GM12873 (cell line): ENCODE measurements at regions not wholly inside any gene's neighbourhood (a gene's known extent, or its start where the extent isn't known, plus 50 kb on each side); places are given as distances from the start of the nearest gene placed in this dataset.

Source experiments
- TF ChIP-seq, protein P1 (sequence below): IDR thresholded peaks from 2 replicates; pipeline ENCODE4 v1.5.1; 2012; ENCODE audit warnings: low read depth, mild to moderate bottlenecking, moderate library complexity, low read length, control low read depth; ENCODE audit not compliant: insufficient read depth; ENCODE audit errors: missing control alignments

DNA sequence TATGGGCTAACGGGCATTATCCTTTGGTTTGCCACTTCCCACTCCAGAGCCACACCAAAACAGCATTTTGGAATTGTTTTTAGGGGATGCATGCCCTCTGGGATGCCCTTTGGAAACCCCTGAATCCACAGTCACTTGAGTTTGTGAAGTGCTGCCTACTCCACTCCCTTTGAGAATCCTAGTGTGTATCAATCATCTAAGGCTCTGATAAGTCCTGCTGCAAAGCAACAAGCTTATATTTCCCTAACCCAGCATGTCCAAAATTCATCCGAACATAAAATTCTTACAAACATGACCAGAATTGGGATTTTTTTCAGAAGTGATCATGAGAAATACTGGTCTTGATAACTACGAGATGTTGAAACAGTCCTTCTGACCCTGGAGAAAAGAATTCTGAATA, 387.9 kb downstream of the MN1 start:
- TF ChIP-seq, protein P1, sequence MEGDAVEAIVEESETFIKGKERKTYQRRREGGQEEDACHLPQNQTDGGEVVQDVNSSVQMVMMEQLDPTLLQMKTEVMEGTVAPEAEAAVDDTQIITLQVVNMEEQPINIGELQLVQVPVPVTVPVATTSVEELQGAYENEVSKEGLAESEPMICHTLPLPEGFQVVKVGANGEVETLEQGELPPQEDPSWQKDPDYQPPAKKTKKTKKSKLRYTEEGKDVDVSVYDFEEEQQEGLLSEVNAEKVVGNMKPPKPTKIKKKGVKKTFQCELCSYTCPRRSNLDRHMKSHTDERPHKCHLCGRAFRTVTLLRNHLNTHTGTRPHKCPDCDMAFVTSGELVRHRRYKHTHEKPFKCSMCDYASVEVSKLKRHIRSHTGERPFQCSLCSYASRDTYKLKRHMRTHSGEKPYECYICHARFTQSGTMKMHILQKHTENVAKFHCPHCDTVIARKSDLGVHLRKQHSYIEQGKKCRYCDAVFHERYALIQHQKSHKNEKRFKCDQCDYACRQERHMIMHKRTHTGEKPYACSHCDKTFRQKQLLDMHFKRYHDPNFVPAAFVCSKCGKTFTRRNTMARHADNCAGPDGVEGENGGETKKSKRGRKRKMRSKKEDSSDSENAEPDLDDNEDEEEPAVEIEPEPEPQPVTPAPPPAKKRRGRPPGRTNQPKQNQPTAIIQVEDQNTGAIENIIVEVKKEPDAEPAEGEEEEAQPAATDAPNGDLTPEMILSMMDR: no peak

DNA sequence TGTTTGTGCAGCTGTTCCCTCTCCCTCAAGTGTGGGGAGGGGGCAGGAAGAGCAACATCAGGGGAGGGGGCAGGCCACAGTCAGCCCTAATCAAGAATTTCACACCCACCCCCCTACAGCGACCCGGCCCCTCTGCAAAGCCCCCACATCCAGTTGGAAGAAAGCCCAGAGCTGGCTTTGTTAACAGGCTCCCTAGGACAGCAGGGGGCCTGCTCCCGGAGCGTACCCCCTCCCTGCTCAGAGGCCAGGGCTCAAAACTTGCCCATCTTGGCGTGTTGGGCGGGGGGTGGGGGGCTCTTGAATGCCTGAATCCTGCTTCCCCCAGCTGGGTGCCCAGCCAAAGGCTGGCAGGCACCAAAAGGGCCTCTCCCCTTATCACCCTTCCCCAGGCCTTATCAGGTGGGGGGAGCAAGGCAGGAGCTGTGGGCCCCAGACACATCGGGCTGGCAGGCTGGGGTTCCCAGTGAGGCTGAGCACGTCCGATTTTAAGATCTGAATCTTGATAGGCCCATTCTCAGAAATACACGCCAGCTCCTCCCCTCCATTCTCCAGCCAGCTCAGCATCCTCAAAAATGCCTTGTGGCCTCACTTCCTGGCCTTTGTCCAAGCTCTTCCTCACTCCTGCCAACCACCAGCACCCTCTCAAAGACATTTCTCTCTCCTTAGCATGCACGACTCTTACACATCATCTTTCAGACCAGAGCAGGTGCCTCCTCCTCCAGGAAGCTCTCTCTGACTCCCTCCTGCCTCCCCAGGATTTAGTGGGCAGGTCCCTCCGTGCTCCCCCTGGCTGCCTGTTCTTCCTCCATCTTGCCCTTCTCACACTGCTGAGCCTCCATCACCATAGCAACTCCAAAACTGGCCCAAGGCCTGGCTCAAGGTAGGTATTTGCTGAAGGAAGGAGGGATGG, 384.8 kb downstream of the MN1 start:
- TF ChIP-seq, protein P1: no peak

DNA sequence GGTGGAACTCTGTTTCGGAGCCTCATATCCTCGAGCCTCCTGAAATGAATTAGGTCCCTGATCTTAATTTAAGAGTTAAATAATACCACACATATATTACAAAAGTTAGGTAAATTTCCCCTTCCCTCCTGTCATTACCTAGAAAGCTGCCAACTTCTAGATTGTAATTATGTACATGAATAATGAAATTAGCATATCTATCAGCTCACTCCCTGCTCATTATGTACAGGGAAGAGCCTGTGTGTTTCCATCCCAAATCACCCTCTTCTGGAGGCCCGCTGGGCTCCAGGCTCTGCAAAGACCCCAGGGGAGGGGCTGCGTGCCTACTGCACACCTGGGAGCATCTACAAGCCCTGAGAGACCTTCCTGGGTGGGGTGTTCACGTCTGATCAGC, 384.1 kb downstream of the MN1 start:
- TF ChIP-seq, protein P1: no peak

DNA sequence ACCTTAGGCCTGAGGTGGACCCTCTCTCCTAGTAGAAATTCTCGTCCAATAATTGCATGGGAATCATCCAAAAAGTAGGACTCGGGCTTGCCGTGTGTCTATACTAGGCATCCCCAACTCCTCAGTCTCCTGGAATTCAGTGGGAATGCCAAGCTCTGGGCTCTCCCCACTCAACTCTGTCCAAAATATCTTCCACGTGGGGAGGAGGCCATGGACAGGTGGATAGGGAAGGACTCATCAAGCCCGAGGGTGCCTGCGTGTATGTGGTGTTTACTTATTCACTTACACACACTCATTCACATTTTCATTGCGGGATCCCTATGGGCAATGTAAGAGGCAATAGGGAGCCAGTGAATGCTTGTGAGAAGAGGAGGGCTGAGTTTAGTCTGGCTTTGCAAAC, 383.3 kb downstream of the MN1 start:
- TF ChIP-seq, protein P1: no peak

DNA sequence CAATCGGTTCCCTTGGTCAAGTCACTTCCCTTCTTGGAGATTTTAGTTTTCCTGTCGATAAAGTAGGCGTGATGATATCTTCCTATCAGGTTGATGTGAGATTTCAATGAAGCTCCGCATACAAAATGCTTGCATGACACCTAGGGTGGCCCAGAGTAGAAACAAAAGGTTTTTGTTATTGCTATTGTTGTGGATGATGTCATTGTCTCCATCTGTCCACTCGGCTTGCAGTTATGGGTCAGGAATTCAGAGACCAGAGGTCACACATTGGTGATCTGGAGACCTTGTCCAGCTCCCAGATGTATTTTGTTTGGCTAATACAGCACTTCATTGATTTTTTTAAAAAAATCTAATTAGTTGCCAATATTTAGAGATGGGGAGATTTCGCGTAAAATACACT, 382.1 kb downstream of the MN1 start:
- TF ChIP-seq, protein P1: no peak

DNA sequence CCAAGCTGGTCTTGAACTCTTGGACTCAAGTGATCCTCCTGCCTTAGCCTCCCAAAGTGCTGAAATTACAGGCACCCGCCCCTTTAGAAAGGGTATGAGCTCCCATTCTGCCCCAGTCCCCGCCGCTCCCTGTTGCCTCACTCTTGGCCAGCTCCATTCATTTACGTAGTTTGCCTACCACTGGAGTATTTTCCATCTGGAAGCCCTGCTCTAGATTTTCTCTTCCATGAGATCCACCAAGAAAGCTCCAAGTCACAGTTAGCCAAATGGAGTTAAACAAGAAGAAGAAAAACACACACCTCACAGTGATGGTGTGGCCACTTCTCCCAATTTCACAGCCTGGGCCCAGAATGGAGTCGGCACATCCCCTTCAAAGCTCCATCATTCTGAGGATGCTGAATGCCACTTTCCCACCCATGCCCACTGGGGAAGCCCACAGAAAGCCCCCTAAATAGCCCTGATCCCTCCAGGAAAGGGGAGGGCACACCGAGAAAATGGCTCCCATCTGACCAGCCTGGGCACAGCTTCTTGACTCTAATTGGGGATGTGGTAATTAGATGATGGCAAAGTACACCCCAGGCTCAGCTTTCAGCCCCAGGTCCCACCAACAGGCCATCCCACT, 381.2 kb downstream of the MN1 start:
- TF ChIP-seq, protein P1: no peak

DNA sequence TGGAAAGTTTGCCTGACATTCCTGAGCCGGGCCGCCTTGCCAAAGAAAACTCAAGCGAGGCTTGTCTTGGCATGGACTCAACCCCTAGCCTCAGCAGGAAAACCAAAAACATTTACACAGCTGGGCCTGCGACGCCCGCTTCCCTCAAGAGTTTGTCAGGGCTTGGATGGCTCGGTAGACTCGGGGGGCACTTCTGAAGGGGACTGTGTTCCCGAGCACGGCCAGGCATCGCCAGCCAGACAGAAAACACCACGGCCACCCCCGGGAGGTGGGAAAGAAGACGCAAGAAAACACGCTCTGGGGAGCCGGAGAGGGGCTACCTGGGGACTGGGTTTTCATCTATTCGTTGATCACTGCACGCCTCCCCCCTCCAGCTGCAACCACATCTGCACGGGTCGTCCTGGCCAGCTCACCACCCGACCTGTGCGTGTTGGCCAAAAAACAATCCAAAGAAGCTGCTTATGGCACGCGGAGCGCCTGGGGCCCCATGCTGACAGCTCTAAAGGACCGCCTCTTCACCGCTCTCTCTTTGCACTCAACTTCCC, 380.7 kb downstream of the MN1 start:
- TF ChIP-seq, protein P1: no peak
